Activated CD4-positive, alpha-beta T cell treated with anti-CD3 and anti-CD28 coated beads, Interleukin-2, amount 50 U/mL, for 24 hours (primary cell): ENCODE measurements at regions not wholly inside any gene's neighbourhood (a gene's known extent, or its start where the extent isn't known, plus 50 kb on each side); places are given as distances from the start of the nearest gene placed in this dataset.

ENCODE experiments used
- DNase-seq, 2 donors: peaks; one replicate each; pipeline ENCODE4 v3.0.0-alpha.2; 2020; ENCODE audit warnings: low read depth in 1 of 2, low spot score in 1 of 2

- DNase-seq, result no peak
These were observed 55.6 kb upstream of the DUSP10 start for GRCh38 chr1:221797506-221797905.

DNA sequence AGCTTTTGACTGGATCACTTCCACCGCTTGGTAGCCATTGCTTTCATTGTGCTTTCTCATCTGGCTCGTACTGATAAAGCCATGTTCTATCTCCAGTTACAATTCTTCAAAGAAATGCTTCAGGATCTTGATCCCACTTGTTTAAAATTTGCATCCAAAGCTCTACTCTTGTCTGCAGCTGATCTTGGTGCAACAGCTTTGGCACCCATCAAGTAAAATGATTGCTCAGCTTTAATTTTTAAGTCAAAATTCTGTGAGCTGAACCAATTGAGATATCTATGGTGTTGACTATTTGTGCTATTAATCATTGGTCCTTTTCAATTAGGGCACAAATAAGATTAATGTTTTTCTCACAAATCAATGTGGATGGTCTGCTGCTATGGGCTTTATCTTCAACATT lies 54.8 kb upstream of the DUSP10 start:
- no peak for DNase-seq

DNA sequence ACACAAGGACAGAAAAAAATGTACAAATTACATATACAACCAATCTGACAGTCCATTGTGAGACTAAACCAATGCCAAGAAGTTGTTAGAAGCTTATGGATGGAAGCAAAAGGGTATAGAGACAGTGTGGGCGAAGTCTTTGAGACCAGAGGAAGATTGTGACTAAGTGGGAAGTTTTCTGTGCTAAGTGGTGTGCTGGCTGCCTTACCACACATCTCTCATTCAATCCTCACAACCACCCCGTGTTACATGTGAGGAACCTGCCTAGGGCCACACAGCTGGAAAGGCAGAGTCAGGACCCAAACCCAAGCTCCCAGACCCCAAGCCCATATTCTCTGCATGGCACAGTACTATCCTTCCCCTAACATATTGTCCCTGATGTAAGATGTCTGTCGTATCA lies 53.5 kb upstream of the DUSP10 start:
- DNase-seq, result no peak

DNA sequence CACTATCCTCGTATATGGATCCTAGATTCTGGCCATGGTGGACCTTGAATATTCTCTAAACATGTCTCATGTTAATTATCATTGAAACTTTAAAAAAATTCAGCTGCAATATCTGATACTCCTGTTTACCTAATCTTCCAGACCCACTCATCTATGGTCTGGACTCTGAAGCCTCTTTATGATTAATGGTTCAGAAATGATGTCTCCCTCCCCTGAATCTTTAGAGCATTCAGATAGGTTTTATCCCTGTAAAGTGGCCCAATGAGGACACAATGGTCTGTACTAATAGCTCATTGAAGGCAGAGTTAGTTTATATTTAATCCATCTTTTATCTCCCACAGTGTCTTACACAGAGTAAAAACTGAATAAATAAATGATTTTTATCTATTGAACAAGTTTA lies 53.0 kb upstream of the DUSP10 start:
- DNase-seq, result no peak

GRCh38 chr1:221794079-221794670 lies 52.3 kb upstream of the DUSP10 start:
- peak in 1 of 2 donors; percentile 40 for DNase-seq

DNA sequence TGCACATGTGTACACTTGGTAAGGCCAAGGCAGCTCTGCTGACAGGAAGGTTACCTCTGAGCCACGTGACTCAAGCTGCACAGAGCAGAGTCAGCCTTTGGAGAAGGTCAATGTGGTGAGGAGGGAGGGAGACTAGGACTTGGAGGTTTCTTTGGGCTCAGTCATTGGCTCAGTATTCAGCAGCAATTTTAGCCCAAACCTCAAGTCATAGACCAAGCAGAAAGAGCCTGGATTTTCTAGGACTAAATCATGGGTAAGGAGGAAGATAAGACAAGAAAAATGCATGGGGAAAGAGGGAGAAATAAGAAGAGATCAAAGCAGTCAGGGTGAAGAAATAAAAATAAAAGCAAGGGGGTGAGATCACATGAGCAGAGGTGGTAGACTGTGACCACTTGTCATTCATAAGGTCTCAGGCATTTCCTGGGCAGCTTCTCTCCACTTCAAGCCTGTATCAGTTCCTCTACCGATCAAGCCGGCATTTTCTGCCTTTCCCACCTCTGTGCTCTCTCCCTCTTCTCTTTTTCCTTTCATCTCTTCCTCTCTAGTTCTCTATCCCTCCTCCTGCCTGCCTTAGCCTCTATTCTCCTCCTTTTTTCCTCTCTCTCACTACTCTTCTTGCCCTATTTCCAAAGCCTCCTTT lies 51.7 kb upstream of the DUSP10 start:
- DNase-seq, result no peak

GRCh38 chr1:221791846-221792245 lies 50.0 kb upstream of the DUSP10 start:
- no peak for DNase-seq
